Mucosa of descending colon (tissue), 3 donors: ENCODE measurements at regions not wholly inside any gene's neighbourhood (a gene's known extent, or its start where the extent isn't known, plus 50 kb on each side); places are given as distances from the start of the nearest gene placed in this dataset.
"Not testable (repeated sequence)": the region's sequence is repeated elsewhere in the genome, so short reads cannot be mapped to it uniquely, and the experiment has no call there.

ENCODE experiments used
- ATAC-seq: fragments of 200-7000 bp; cut with Tn5 transposase; one replicate; pipeline ENCODE4 v1.9.1; 2020; ENCODE audit warnings: mild to moderate bottlenecking, moderate library complexity
- DNase-seq, 3 donors: peaks; one replicate each; pipeline ENCODE4 v3.0.0-alpha.2; 2020
- H3K36me3 ChIP-seq: fragments of 200-600 bp; one replicate; pipeline ENCODE4 v1.8.0; 2021; ENCODE audit warnings: low read depth, mild to moderate bottlenecking
- H3K4me1 ChIP-seq: fragments of 200-600 bp; one replicate; pipeline ENCODE4 v1.8.0; 2021; ENCODE audit warnings: low read depth, mild to moderate bottlenecking
- H3K4me3 ChIP-seq: fragments of 200-600 bp; one replicate; pipeline ENCODE4 v1.8.0; 2021; ENCODE audit warnings: mild to moderate bottlenecking
- H3K9me3 ChIP-seq: fragments of 200-600 bp; one replicate; pipeline ENCODE4 v1.8.0; 2021; ENCODE audit warnings: mild to moderate bottlenecking
- intact Hi-C, 2 donors: fragments of 100-400 bp; cut with DNase I in 1 of 2; cut with micrococcal nuclease in 1 of 2; formaldehyde crosslinking; loops; one replicate each; pipeline versions ENCODE4 v1.11.0 to v1.11.1; 2022; cut with DNase I, micrococcal nuclease
- donor health status: DM: no; HTN: no; CAD: no; lungs with moderate emphysema.
- donor health status: DM: no; HTN: no; CAD: no.
- donor health status: DM: no; HTN: yes; CAD: no.

- H3K4me3 ChIP-seq, DNase-seq, intact Hi-C loops, ATAC-seq, H3K36me3 ChIP-seq, H3K4me1 ChIP-seq, H3K9me3 ChIP-seq: not testable (repeated sequence)
Measured at GRCh38 chr10:38274879-38275278, 180.7 kb downstream of the ZNF37A start.

DNA sequence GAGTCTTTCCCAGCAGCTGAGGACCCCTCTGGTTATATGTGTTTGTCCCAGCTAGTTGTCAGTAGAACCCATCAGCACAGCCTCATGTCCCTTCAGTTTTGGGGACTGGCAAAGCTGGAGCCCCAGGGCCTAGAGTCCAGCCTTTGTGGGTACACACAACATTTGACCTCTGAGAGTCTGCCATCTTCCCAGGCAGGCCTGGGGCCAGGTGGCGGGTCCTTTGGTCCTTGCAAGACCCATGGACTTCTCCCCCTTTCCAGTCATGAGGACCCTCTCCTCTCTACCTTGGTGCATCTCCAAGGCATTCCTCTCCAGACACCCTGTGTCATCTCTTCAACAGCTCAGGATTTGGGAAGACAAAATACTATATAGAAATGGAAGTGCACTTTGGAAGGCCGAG, 198.4 kb downstream of the ZNF37A start:
- ATAC-seq, H3K4me1 ChIP-seq, intact Hi-C loops, DNase-seq, H3K9me3 ChIP-seq, H3K36me3 ChIP-seq, H3K4me3 ChIP-seq: not testable (repeated sequence)

DNA sequence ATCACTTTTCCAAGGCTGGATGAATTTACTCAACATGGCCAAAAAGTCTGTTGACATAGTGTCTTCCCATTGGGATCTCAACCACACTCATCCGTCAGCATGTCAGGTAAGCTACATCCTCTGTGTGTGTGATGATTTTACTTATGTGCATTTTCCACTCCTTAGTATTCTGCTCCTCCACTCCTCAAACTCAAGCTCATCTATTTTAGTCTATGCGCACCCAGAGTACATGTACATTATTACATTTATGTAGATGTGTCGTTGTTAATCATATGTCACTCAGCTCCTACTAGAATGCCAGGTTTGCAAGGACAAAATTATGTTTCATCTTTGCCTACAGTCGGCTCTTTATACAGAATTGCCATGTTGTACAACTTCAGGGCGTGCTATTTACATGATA, 216.0 kb downstream of the ZNF37A start:
- H3K36me3 ChIP-seq, ATAC-seq, H3K4me3 ChIP-seq, H3K4me1 ChIP-seq, intact Hi-C loops, DNase-seq: not testable (repeated sequence)
- H3K9me3 ChIP-seq: peaks cover 13% of the 10 kb centered on the region

- H3K4me1 ChIP-seq, intact Hi-C loops, DNase-seq, H3K36me3 ChIP-seq, H3K4me3 ChIP-seq, ATAC-seq: not testable (repeated sequence)
- peaks cover 13% of the 10 kb centered on the region for H3K9me3 ChIP-seq
Measured at GRCh38 chr10:38315090-38315805, 221.1 kb downstream of the ZNF37A start.

- H3K4me3 ChIP-seq, intact Hi-C loops, H3K4me1 ChIP-seq, DNase-seq, H3K36me3 ChIP-seq, ATAC-seq: not testable (repeated sequence)
- peaks cover 15% of the 10 kb centered on the region for H3K9me3 ChIP-seq
Measured at GRCh38 chr10:38321393-38321792, 227.3 kb downstream of the ZNF37A start.

- not testable (repeated sequence) for DNase-seq, ATAC-seq
Measured at GRCh38 chr10:38330306-38330705, 236.2 kb downstream of the ZNF37A start.

GRCh38 chr10:38331106-38331505, 237.0 kb downstream of the ZNF37A start:
- not testable (repeated sequence) for ATAC-seq

More at GRCh38 chr10:38330306-38330705, 236.2 kb downstream of the ZNF37A start:
- H3K9me3 ChIP-seq, H3K4me3 ChIP-seq, H3K36me3 ChIP-seq, H3K4me1 ChIP-seq, intact Hi-C loops: not testable (repeated sequence)

DNA sequence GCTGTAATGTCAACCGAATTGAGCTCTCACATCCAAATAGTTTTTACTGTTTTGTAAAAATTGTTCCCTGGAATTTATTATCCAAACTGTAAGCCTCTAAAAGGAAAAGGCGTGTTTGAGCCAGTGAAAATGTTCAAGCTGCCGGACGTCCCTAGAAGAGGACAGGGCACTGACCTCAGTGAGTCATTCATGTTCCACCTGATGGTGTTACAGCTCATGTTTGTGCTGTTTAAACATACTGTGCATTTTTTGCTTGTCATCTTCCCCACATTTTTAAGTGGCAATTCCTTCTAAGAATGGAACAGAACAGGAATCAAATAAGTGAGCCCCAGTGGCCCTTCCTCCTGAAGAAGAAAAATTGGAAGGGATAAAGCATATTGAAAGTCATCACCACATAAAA, 239.6 kb downstream of the ZNF37A start:
- H3K4me3 ChIP-seq, H3K4me1 ChIP-seq, H3K9me3 ChIP-seq, ATAC-seq, DNase-seq, H3K36me3 ChIP-seq, intact Hi-C loops: not testable (repeated sequence)

More at GRCh38 chr10:38331106-38331505, 237.0 kb downstream of the ZNF37A start:
- intact Hi-C loops, H3K4me3 ChIP-seq, DNase-seq, H3K4me1 ChIP-seq, H3K36me3 ChIP-seq, H3K9me3 ChIP-seq: not testable (repeated sequence)

- H3K9me3 ChIP-seq, ATAC-seq, H3K4me3 ChIP-seq, intact Hi-C loops, H3K4me1 ChIP-seq, DNase-seq, H3K36me3 ChIP-seq: not testable (repeated sequence)
Measured at GRCh38 chr10:38350645-38351044, 256.5 kb downstream of the ZNF37A start.

DNA sequence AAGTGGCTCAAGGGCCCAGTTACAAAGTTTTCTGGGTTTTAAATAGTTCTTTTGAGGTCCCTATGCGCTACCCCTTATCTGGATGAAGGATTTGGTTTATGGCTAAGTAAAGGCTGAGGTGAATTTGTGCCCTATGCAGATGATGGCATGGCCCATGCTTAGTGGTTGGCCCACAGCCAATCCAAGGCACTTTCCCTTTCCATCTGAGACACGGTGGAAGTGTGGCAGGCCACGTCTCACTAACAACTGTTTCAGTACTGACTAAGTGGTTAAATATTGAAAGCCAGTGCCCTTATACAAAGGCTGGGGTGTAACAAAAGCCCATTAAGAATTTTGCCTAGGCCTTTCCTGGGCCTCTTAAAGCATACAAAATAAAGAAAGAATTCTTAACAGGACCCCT, 260.3 kb downstream of the ZNF37A start:
- peak in 1 of 3 donors; percentile 4 for DNase-seq
- H3K4me3 ChIP-seq, intact Hi-C loops, H3K4me1 ChIP-seq, H3K36me3 ChIP-seq, H3K9me3 ChIP-seq, ATAC-seq: not testable (repeated sequence)

GRCh38 chr10:38355911-38356526, 261.9 kb downstream of the ZNF37A start:
- H3K4me1 ChIP-seq, intact Hi-C loops, H3K4me3 ChIP-seq, H3K9me3 ChIP-seq, H3K36me3 ChIP-seq: not testable (repeated sequence)
- DNase-seq (peak; percentile 85 to 89 (median 88)), ATAC-seq (peak; percentile 100)

GRCh38 chr10:38356527-38356926, 262.4 kb downstream of the ZNF37A start:
- H3K4me1 ChIP-seq, H3K4me3 ChIP-seq, H3K9me3 ChIP-seq, intact Hi-C loops, H3K36me3 ChIP-seq: not testable (repeated sequence)
- ATAC-seq (peak; percentile 44), DNase-seq (peak in 1 of 3 donors; percentile 13)

- intact Hi-C loops, ATAC-seq, DNase-seq, H3K36me3 ChIP-seq, H3K9me3 ChIP-seq, H3K4me3 ChIP-seq, H3K4me1 ChIP-seq: not testable (repeated sequence)
Measured at GRCh38 chr10:38362514-38362913, 268.4 kb downstream of the ZNF37A start.

GRCh38 chr10:38364073-38364472, 269.9 kb downstream of the ZNF37A start:
- H3K9me3 ChIP-seq, H3K36me3 ChIP-seq, H3K4me1 ChIP-seq, DNase-seq, ATAC-seq, intact Hi-C loops, H3K4me3 ChIP-seq: not testable (repeated sequence)

DNA sequence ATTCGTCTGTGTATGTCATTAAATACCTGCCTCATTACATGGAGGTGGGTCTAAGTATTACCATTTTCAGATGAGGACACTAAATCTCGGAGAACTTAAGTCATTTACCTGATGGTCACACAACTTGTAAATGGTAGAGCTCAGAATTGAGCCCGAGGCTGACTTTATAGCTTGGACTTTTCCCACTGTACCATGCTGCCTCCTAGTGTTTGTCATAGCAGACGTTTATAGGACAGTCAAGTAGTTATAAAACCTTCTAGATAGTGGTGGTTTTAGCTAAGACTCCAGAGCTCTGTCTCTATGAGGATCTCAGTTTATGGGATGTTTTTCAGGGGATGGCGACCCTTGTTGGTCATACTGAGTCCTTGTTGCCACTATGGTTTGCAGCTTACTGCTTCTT, 271.8 kb downstream of the ZNF37A start:
- H3K4me3 ChIP-seq, intact Hi-C loops, H3K9me3 ChIP-seq, H3K36me3 ChIP-seq, H3K4me1 ChIP-seq: not testable (repeated sequence)
- ATAC-seq (peak; percentile 79), DNase-seq (peak in 1 of 3 donors; percentile 66)
